Osteocyte (in vitro differentiated cells): ENCODE measurements at regions not wholly inside any gene's neighbourhood (a gene's known extent, or its start where the extent isn't known, plus 50 kb on each side); places are given as distances from the start of the nearest gene placed in this dataset.

Experiments
- DNase-seq: peaks from one replicate; pipeline ENCODE4 v3.0.0; 2021; ENCODE audit warnings: mixed read lengths; ENCODE audit not compliant: unreplicated experiment; ENCODE audit errors: extremely low spot score
- H3K27ac Mint-ChIP-seq: one replicate; pipeline ENCODE4 v1.8.0; 2021; ENCODE audit warnings: mild to moderate bottlenecking, mixed read lengths; ENCODE audit not compliant: unreplicated experiment
- H3K27me3 Mint-ChIP-seq: one replicate; pipeline ENCODE4 v1.8.0; 2021; ENCODE audit warnings: mixed read lengths; ENCODE audit not compliant: unreplicated experiment
- H3K36me3 Mint-ChIP-seq: one replicate; pipeline ENCODE4 v1.8.0; 2021; ENCODE audit warnings: mixed read lengths; ENCODE audit not compliant: unreplicated experiment
- H3K4me1 Mint-ChIP-seq: one replicate; pipeline ENCODE4 v1.8.0; 2021; ENCODE audit warnings: mixed read lengths; ENCODE audit not compliant: unreplicated experiment
- H3K4me3 Mint-ChIP-seq: one replicate; pipeline ENCODE4 v1.8.0; 2021; ENCODE audit warnings: mild to moderate bottlenecking, moderate library complexity, mixed read lengths; ENCODE audit not compliant: unreplicated experiment
- H3K9me3 Mint-ChIP-seq: one replicate; pipeline ENCODE4 v1.8.0; 2021; ENCODE audit warnings: mixed read lengths; ENCODE audit not compliant: unreplicated experiment
- CTCF ChIP-seq: fragments of 200-600 bp; sonication (generic); IDR thresholded peaks from 2 replicates; pipeline ENCODE4 v1.5.0; 2021; ENCODE audit warnings: antibody characterized with exemption, mild to moderate bottlenecking, moderate library complexity

- no peaks in the 10 kb centered on the region for H3K9me3 Mint-ChIP-seq
- H3K27ac Mint-ChIP-seq = no peak overlapping the region
- no peak for TF ChIP-seq CTCF
- no peak for DNase-seq
- no peaks in the 10 kb centered on the region for H3K27me3 Mint-ChIP-seq
- H3K36me3 Mint-ChIP-seq = peaks cover 5% of the 10 kb centered on the region
- peaks cover 17% of the 10 kb centered on the region for H3K4me1 Mint-ChIP-seq
- H3K4me3 Mint-ChIP-seq = no peak overlapping the region
Observed at GRCh38 chr7:81449105-81449504, 320.7 kb downstream of the HGF start.

DNA sequence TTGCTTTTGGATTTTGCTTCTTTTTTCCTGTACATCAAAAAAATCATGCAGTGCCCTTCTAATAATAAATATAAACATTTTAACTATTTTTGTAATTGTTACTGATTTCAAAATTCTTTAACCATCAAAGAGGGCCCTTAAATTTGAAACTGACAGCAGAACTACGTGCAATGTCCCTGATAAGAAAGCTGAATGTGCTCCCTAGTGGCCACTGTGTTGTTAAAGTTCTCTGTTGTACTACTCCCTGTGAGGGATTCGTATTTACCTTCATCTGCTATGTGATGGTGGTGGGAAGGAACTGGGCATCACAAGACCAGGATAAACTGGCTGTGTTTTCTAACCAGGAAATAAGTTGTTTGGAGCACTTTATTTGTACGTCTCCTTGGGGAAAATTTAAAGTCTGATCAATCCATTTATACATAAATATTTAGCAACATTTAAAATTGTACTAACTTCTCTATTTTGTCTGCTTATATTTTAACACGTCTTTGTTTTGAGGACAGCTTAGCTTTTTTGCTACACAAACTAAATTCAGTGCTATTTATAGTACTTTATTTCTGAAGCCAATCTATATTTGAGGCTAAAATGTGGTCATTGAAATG is 322.4 kb downstream of the HGF start:
- peaks cover 5% of the 10 kb centered on the region for H3K36me3 Mint-ChIP-seq
- H3K9me3 Mint-ChIP-seq = no peaks in the 10 kb centered on the region
- no peak for DNase-seq
- no peak overlapping the region for H3K27ac Mint-ChIP-seq
- peaks cover 17% of the 10 kb centered on the region for H3K4me1 Mint-ChIP-seq
- H3K4me3 Mint-ChIP-seq = no peak overlapping the region
- H3K27me3 Mint-ChIP-seq = no peaks in the 10 kb centered on the region
- peak; percentile 81 for TF ChIP-seq CTCF

GRCh38 chr7:81446212-81446611 is 323.6 kb downstream of the HGF start:
- Mint-ChIP-seq H3K4me1 (peaks cover 17% of the 10 kb centered on the region), H3K9me3 (no peaks in the 10 kb centered on the region), H3K36me3 (no peaks in the 10 kb centered on the region), H3K27ac (no peak overlapping the region), H3K27me3 (no peaks in the 10 kb centered on the region), H3K4me3 (no peak overlapping the region)
- no peak for TF ChIP-seq CTCF
- DNase-seq = no peak

DNA sequence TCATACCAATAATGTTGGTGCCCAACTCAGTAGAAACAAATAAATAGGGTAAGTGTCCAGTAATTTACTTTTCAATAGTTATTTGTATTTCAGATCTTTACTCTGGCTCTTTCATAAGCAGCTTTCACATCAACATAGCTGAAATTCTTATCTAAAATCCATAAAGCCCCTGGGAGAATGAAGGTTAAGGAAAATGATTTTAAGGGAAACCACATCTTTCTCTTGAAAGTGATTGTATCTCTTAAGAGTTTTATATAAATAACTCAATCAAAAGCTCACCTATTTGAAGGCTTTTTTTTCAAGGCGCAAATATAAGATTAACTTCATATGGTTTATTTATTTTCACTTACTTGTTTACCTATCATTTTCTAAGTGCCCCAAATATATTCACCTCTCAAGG is 324.4 kb downstream of the HGF start:
- H3K9me3 Mint-ChIP-seq = no peaks in the 10 kb centered on the region
- no peak overlapping the region for H3K4me3 Mint-ChIP-seq
- no peak for DNase-seq
- TF ChIP-seq CTCF = no peak
- no peaks in the 10 kb centered on the region for H3K36me3 Mint-ChIP-seq
- H3K4me1 Mint-ChIP-seq = peaks cover 17% of the 10 kb centered on the region
- H3K27ac Mint-ChIP-seq = no peak overlapping the region
- H3K27me3 Mint-ChIP-seq = no peaks in the 10 kb centered on the region

- Mint-ChIP-seq H3K4me3 (no peak overlapping the region), H3K27ac (no peak overlapping the region), H3K36me3 (no peaks in the 10 kb centered on the region)
Observed at GRCh38 chr7:81441750-81442149, 328.1 kb downstream of the HGF start.

More at GRCh38 chr7:81441750-81442149, 328.1 kb downstream of the HGF start:
- no peak for DNase-seq
- Mint-ChIP-seq H3K4me1 (peaks cover 20% of the 10 kb centered on the region), H3K27me3 (no peaks in the 10 kb centered on the region), H3K9me3 (no peaks in the 10 kb centered on the region)
- no peak for TF ChIP-seq CTCF
